GM21360 (cell line): ENCODE measurements at regions not wholly inside any gene's neighbourhood (a gene's known extent, or its start where the extent isn't known, plus 50 kb on each side); places are given as distances from the start of the nearest gene placed in this dataset.
A peak's percentile ranks its signal among the peaks of the same experiment; 100 is the strongest.

ENCODE experiments used
- ATAC-seq: cut with Tn5 transposase; IDR thresholded peaks from one replicate; pipeline ENCODE4 v1.9.1; 2021; ENCODE audit warnings: mild to moderate bottlenecking, moderate library complexity; ENCODE audit not compliant: unreplicated experiment

- ATAC-seq = no peak
Observed at GRCh38 chr2:163370169-163370886, 365.5 kb downstream of the FIGN start.

- no peak for ATAC-seq
Observed at GRCh38 chr2:163369111-163369510, 366.7 kb downstream of the FIGN start.

GRCh38 chr2:163368655-163369054 is 367.2 kb downstream of the FIGN start:
- ATAC-seq = no peak

GRCh38 chr2:163367825-163368582 is 367.8 kb downstream of the FIGN start:
- ATAC-seq = no peak

- ATAC-seq = no peak
Observed at GRCh38 chr2:163364736-163365135, 371.1 kb downstream of the FIGN start.

GRCh38 chr2:163353551-163353950 is 382.3 kb downstream of the FIGN start:
- no peak for ATAC-seq

- ATAC-seq = no peak
Observed at GRCh38 chr2:163351966-163352365, 383.8 kb downstream of the FIGN start.

- ATAC-seq = no peak
Observed at GRCh38 chr2:163351143-163351542, 384.7 kb downstream of the FIGN start.

- ATAC-seq = no peak
Observed at GRCh38 chr2:163348857-163349380, 386.9 kb downstream of the FIGN start.

GRCh38 chr2:163347982-163348856 is 387.6 kb downstream of the FIGN start:
- no peak for ATAC-seq

GRCh38 chr2:163345795-163346573 is 389.8 kb downstream of the FIGN start:
- peak; percentile 96 for ATAC-seq

GRCh38 chr2:163343316-163343715 is 392.5 kb downstream of the FIGN start:
- ATAC-seq = no peak

- no peak for ATAC-seq
Observed at GRCh38 chr2:163341426-163341825, 394.4 kb downstream of the FIGN start.

- ATAC-seq = no peak
Observed at GRCh38 chr2:163338270-163338669, 397.5 kb downstream of the FIGN start.

GRCh38 chr2:163324677-163325076 is 411.1 kb downstream of the FIGN start:
- no peak for ATAC-seq

GRCh38 chr2:163319006-163319405 is 416.8 kb downstream of the FIGN start:
- ATAC-seq = no peak

- no peak for ATAC-seq
Observed at GRCh38 chr2:163314712-163315111, 421.1 kb downstream of the FIGN start.

GRCh38 chr2:163312713-163313112 is 423.1 kb downstream of the FIGN start:
- no peak for ATAC-seq

GRCh38 chr2:163306647-163307046 is 429.2 kb downstream of the FIGN start:
- ATAC-seq = no peak

GRCh38 chr2:163302141-163302540 is 433.7 kb downstream of the FIGN start:
- ATAC-seq = no peak
